ENCODE measurements at regions not wholly inside any gene's neighbourhood (a gene's known extent, or its start where the extent isn't known, plus 50 kb on each side); places are given as distances from the start of the nearest gene placed in this dataset.

DNA sequence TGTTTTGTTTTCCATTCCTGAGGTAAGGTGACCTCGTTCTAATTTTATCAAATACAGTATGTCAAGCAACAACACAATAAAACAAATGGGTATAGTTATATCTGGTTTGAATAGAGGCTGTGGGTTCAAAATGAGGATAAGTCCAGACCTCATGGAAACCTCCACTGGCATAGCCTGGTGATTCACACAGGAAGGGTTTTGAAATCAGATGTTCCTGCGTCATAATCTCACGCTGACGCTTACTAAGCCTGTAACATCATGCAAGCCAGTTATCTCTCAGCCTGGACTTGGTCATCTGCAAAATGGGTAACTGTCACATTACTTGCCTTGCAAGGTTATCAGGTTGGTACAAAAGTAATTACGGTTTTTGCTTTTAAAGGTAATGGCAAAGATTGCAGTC, 1056.3 kb upstream of the EEF2KMT start:
- TF ChIP-seq, protein P1, sequence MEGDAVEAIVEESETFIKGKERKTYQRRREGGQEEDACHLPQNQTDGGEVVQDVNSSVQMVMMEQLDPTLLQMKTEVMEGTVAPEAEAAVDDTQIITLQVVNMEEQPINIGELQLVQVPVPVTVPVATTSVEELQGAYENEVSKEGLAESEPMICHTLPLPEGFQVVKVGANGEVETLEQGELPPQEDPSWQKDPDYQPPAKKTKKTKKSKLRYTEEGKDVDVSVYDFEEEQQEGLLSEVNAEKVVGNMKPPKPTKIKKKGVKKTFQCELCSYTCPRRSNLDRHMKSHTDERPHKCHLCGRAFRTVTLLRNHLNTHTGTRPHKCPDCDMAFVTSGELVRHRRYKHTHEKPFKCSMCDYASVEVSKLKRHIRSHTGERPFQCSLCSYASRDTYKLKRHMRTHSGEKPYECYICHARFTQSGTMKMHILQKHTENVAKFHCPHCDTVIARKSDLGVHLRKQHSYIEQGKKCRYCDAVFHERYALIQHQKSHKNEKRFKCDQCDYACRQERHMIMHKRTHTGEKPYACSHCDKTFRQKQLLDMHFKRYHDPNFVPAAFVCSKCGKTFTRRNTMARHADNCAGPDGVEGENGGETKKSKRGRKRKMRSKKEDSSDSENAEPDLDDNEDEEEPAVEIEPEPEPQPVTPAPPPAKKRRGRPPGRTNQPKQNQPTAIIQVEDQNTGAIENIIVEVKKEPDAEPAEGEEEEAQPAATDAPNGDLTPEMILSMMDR (IDR thresholded peaks at IDR 0.05 in 8 of 11, conservative IDR thresholded peaks at IDR 0.05 in 3 of 11), result no peak
- TF ChIP-seq POLR2AphosphoS5 (IDR thresholded peaks at IDR 0.05), result no peak
